Smooth muscle cell (in vitro differentiated cells): ENCODE measurements at regions not wholly inside any gene's neighbourhood (a gene's known extent, or its start where the extent isn't known, plus 50 kb on each side); places are given as distances from the start of the nearest gene placed in this dataset.

Source experiments
- DNase-seq: peaks from one replicate; lab custom pipeline; 2025; ENCODE audit not compliant: unreplicated experiment; lab: John Stamatoyannopoulos, UW
- H2AFZ ChIP-seq: fragments of 200-600 bp; sonication (generic); 2 replicates; pipeline ENCODE4 v1.6.0; 2016; ENCODE audit warnings: antibody characterized with exemption, low read depth, mild to moderate bottlenecking
- H3F3A ChIP-seq: fragments of 200-600 bp; sonication (generic); 2 replicates; pipeline ENCODE4 v1.6.0; 2017; ENCODE audit warnings: antibody characterized with exemption, low read depth
- H3K27ac ChIP-seq: fragments of 200-600 bp; sonication (generic); 2 replicates; pipeline ENCODE4 v1.5.1; 2016; ENCODE audit warnings: low read depth, mild to moderate bottlenecking
- H3K27me3 ChIP-seq: fragments of 200-600 bp; sonication (generic); 2 replicates; pipeline ENCODE4 v1.6.1; 2016; ENCODE audit warnings: low read depth, mild to moderate bottlenecking
- H3K36me3 ChIP-seq: fragments of 200-600 bp; sonication (generic); 2 replicates; pipeline ENCODE4 v1.5.1; 2016; ENCODE audit warnings: low read depth
- H3K4me1 ChIP-seq: fragments of 200-600 bp; sonication (generic); 2 replicates; pipeline ENCODE4 v1.5.1; 2016; ENCODE audit warnings: low read depth
- H3K4me2 ChIP-seq: fragments of 200-600 bp; sonication (generic); 2 replicates; pipeline ENCODE4 v1.6.0; 2016; ENCODE audit warnings: mild to moderate bottlenecking
- H3K4me3 ChIP-seq: fragments of 200-600 bp; sonication (generic); 2 replicates; pipeline ENCODE4 v1.5.1; 2016; ENCODE audit warnings: mild to moderate bottlenecking
- H3K79me2 ChIP-seq: fragments of 200-600 bp; sonication (generic); 2 replicates; pipeline ENCODE4 v1.6.0; 2016; ENCODE audit warnings: low read depth, mild to moderate bottlenecking
- H3K9ac ChIP-seq: fragments of 200-600 bp; sonication (generic); 2 replicates; pipeline ENCODE4 v1.6.0; 2016; ENCODE audit warnings: low read depth
- H3K9me3 ChIP-seq: fragments of 200-600 bp; sonication (generic); replicated peaks from 2 replicates; pipeline ENCODE4 v1.5.1; 2016; ENCODE audit warnings: low read depth
- H4K20me1 ChIP-seq: fragments of 200-600 bp; sonication (generic); 2 replicates; pipeline ENCODE4 v1.6.0; 2016; ENCODE audit warnings: low read depth
- CTCF ChIP-seq: fragments of 200-600 bp; sonication (generic); IDR thresholded peaks from 2 replicates; pipeline ENCODE4 v1.5.1; 2017; ENCODE audit warnings: borderline replicate concordance, mild to moderate bottlenecking, antibody characterized with exemption; ENCODE audit not compliant: insufficient read depth, poor library complexity, severe bottlenecking
- WGBS: methylation state at CpG from one replicate; pipeline ENCODE4 v1.1.7; 2016; ENCODE audit warnings: low lambda C conversion rate; 5-methylcytosine and 5-hydroxymethylcytosine counted together

DNA sequence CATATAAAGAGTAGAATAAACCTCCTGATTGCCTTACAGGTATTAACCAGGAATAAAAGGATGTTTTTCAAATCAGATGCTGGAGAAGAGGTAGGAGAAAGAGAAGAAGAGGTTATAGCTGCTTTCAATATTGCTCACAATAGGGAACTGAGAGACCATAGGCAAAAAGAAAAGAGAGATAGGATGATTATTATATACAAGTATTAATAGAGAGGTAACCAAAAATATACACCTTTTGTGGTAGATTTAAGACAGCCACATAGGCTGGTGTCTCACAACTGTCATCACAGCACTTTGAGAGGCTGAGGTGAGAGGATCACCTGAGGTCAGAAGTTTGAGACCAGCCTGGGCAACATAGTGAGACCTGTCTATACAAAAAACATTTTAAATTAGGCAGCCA, 119.7 kb downstream of the PSMG1 start:
- no peaks in the 10 kb centered on the region for H3K9me3 ChIP-seq
- H2AFZ ChIP-seq: no peak overlapping the region
- no peak overlapping the region for H3K27ac ChIP-seq
- no peak overlapping the region for H3K4me3 ChIP-seq
- DNase-seq: no peak
- no peak overlapping the region for H3K9ac ChIP-seq
- H3K36me3 ChIP-seq: no peaks in the 10 kb centered on the region
- no peaks in the 10 kb centered on the region for H3K4me1 ChIP-seq
- H3K27me3 ChIP-seq: no peaks in the 10 kb centered on the region
- no peak for TF ChIP-seq CTCF
- H3K4me2 ChIP-seq: no peak overlapping the region
- no peaks in the 10 kb centered on the region for H4K20me1 ChIP-seq
- H3K79me2 ChIP-seq: no peaks in the 10 kb centered on the region
- H3F3A ChIP-seq: no peaks in the 10 kb centered on the region

GRCh38 chr21:39062196-39062595, 121.1 kb downstream of the PSMG1 start:
- Histone ChIP-seq H3K9me3 (no peaks in the 10 kb centered on the region), H3K4me1 (no peaks in the 10 kb centered on the region), H3K27ac (no peak overlapping the region), H3K4me2 (no peak overlapping the region), H3K36me3 (no peaks in the 10 kb centered on the region), H3K4me3 (no peak overlapping the region), H2AFZ (no peak overlapping the region), H3K9ac (no peak overlapping the region), H4K20me1 (no peaks in the 10 kb centered on the region), H3F3A (no peaks in the 10 kb centered on the region), H3K27me3 (no peaks in the 10 kb centered on the region), H3K79me2 (no peaks in the 10 kb centered on the region)
- 87% methylated on average over 9 of the region's 9 CpGs for WGBS
- no peak for DNase-seq
- no peak for TF ChIP-seq CTCF

DNA sequence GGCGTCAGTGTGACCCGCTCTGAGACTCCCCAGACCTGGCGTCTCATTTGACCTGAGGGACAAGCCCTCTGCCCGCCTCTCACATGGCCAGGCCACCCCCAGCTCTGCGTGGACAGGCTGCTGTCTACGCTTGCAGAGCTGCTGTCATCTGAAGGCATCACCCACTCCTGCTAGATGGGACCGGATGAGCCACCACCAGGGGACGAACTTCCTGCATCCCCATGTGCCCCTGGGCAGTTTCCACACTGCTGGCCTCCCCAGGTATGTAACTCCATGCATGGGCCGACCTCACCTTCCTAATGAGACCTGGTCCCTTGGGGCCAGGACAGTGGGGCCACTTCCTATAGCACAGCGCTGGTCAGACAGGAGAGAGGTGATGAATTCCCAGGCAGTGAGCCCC, 121.5 kb downstream of the PSMG1 start:
- Histone ChIP-seq H3K79me2 (no peaks in the 10 kb centered on the region), H3F3A (no peaks in the 10 kb centered on the region), H3K4me2 (no peak overlapping the region), H3K27me3 (no peaks in the 10 kb centered on the region), H3K36me3 (no peaks in the 10 kb centered on the region), H3K27ac (no peak overlapping the region), H4K20me1 (no peaks in the 10 kb centered on the region), H3K9me3 (no peaks in the 10 kb centered on the region), H3K4me3 (no peak overlapping the region), H2AFZ (no peak overlapping the region), H3K9ac (no peak overlapping the region), H3K4me1 (no peaks in the 10 kb centered on the region)
- 93% methylated on average over 10 of the region's 10 CpGs for WGBS
- no peak for TF ChIP-seq CTCF
- no peak for DNase-seq

- H3K36me3 ChIP-seq: no peaks in the 10 kb centered on the region
- no peak overlapping the region for H3K4me2 ChIP-seq
- no peaks in the 10 kb centered on the region for H3K4me1 ChIP-seq
- no peaks in the 10 kb centered on the region for H3K79me2 ChIP-seq
- no peak for DNase-seq
- H4K20me1 ChIP-seq: no peaks in the 10 kb centered on the region
- 89% methylated on average over 9 of the region's 9 CpGs for WGBS
- TF ChIP-seq CTCF: no peak
- H2AFZ ChIP-seq: no peak overlapping the region
- no peak overlapping the region for H3K27ac ChIP-seq
- H3K9ac ChIP-seq: no peak overlapping the region
- no peaks in the 10 kb centered on the region for H3F3A ChIP-seq
- no peaks in the 10 kb centered on the region for H3K9me3 ChIP-seq
- no peaks in the 10 kb centered on the region for H3K27me3 ChIP-seq
- H3K4me3 ChIP-seq: no peak overlapping the region
Observed at GRCh38 chr21:39060485-39061083, 122.7 kb downstream of the PSMG1 start.
